GM23338 (cell line): ENCODE measurements at regions not wholly inside any gene's neighbourhood (a gene's known extent, or its start where the extent isn't known, plus 50 kb on each side); places are given as distances from the start of the nearest gene placed in this dataset.

ENCODE experiments used
- EZH2 ChIP-seq: fragments of 200-600 bp; sonication (generic); IDR thresholded peaks from one replicate; pipeline ENCODE4 v1.8.0; 2017; ENCODE audit warnings: antibody characterized with exemption, mild to moderate bottlenecking, low read depth; ENCODE audit not compliant: unreplicated experiment
- JUNB ChIP-seq: IDR thresholded peaks from one replicate; pipeline ENCODE4 v1.6.1; 2016; ENCODE audit warnings: antibody characterized with exemption; ENCODE audit not compliant: unreplicated experiment
- TF ChIP-seq, protein P1 (sequence below), 2 experiments: fragments of 200-600 bp in 1 of 2; sonication (generic) in 1 of 2; conservative IDR thresholded peaks; 2 replicates each; pipeline versions ENCODE4 v1.5.1 to v1.6.1; 2016 to 2017; ENCODE audit warnings: antibody characterized with exemption in 2 of 2, low read depth in 2 of 2, mild to moderate bottlenecking in 2 of 2, moderate library complexity in 1 of 2

DNA sequence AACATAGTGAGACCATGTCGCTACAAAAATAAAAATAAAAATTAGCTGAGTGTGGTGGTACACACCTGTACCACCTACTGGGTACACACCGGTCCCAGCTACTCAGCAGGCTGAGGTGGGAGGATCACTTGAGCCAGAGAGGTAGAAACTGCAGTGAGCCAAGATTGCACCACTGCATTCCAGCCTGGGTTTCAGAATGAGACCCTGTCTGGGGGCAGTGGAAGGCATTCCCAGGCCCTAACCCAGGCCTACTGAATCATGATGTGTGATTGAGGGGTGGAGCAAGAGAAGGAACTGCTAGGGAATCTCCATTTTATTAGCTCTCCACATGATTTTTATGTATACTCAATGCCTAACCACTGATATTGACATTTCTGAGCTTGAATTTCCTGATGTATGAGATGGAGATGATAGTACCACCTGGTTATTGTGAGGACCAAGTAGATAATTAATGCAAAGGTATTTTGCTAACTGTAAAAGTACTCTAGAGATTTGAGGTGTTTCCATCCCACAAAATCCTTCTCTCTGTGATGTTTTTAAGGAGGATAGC lies 169.5 kb upstream of the UMPS start:
- TF ChIP-seq, protein P1, sequence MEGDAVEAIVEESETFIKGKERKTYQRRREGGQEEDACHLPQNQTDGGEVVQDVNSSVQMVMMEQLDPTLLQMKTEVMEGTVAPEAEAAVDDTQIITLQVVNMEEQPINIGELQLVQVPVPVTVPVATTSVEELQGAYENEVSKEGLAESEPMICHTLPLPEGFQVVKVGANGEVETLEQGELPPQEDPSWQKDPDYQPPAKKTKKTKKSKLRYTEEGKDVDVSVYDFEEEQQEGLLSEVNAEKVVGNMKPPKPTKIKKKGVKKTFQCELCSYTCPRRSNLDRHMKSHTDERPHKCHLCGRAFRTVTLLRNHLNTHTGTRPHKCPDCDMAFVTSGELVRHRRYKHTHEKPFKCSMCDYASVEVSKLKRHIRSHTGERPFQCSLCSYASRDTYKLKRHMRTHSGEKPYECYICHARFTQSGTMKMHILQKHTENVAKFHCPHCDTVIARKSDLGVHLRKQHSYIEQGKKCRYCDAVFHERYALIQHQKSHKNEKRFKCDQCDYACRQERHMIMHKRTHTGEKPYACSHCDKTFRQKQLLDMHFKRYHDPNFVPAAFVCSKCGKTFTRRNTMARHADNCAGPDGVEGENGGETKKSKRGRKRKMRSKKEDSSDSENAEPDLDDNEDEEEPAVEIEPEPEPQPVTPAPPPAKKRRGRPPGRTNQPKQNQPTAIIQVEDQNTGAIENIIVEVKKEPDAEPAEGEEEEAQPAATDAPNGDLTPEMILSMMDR (conservative IDR thresholded peaks at IDR 0.05; ENCODE audit: low read depth in 2 of 2), result no peak
- no peak for TF ChIP-seq EZH2
- no peak for TF ChIP-seq JUNB
